ENCODE measurements at regions not wholly inside any gene's neighbourhood (a gene's known extent, or its start where the extent isn't known, plus 50 kb on each side); places are given as distances from the start of the nearest gene placed in this dataset.

DNA sequence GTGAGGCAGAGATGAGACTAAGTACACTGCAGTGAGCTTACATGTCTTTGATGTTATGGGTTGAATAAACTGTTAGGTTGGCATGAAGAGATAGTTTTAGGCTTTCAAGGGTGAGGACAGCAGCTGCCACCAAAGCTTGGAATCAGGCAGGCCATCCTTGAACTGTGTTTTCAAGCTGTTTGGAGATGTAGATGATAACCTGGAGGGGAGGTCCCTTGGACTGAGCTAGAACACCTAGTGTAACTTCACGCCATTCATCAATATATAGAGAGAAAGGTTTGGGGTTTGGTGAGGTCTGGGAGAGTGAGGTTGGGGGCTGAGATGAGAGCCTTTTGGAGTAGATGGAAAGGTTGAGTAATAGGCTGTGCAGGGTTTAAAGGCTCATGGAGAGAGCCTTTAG is 2447.0 kb downstream of the TP53TG3F start:
- DNase-seq (ENCODE audit: low read depth), result no peak

DNA sequence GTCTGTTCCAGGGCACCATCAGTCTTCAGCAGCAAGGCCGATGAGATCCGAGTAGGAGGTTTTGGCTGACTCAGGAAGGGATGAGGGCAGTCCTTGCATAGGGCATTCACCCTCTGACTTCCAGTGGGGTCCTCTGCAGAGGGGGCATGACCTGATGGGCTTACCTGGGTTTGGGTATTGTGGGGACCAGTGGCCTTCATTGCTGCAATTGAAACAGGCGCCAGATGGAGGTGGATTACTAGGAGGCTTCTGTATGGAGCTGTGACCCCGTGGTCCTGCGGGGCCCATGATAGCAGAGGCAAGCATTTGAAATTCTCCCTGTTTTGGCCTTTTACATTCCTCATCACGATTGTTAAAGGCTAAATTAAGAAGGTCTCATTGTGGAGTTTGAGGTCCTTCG is 2448.7 kb downstream of the TP53TG3F start:
- DNase-seq (ENCODE audit: low read depth), result no peak

DNA sequence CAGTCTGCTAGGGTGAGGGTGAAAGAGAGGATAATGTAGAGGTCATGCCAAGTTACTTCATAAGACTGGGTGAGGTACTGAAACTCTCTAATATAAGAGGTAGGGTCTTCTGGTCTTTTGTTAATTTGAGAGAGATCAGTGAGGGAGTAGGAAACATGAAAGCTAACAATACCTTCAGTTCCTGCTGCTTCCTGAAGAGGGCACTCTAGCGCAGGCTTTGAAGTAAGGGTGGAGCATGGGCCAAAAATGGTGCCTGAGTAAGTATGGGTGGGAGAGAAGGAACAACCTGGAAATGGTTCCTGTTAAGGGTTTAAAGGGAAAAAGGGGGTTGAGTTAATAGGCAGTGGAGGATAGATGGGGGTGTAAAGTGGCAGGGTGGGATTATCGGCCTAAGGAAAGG is 2449.5 kb downstream of the TP53TG3F start:
- DNase-seq (ENCODE audit: low read depth), result no peak

DNA sequence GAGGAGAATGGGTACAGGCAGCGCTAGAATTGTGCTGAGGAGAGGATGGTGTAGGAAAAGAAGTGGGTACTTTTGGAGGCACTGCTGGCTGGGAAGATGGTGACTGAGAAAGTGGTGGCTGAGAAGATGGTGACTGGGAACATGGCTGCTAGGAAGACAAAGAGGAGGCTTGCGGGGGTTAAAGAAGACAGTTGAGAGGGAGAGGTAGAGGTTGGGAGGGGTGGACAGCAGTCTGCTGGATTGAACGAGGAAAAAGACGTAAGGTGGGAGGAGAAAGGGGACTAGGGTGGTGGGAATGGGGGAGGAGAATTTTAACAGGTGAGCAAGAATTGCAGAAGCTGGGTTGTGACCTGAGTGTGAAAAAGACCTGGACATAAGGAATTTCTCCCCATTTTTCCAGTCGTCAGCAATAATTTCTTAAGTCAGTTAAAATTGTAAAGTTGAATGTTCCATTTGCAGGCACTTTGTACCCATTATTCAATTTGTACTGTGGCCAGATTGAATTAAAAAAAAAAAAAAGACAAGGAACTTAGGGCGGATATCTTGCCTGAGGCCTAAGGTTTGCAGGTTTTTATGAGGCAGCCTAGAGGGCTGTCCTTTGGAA is 2450.0 kb downstream of the TP53TG3F start:
- no peak for DNase-seq (ENCODE audit: low read depth)

DNA sequence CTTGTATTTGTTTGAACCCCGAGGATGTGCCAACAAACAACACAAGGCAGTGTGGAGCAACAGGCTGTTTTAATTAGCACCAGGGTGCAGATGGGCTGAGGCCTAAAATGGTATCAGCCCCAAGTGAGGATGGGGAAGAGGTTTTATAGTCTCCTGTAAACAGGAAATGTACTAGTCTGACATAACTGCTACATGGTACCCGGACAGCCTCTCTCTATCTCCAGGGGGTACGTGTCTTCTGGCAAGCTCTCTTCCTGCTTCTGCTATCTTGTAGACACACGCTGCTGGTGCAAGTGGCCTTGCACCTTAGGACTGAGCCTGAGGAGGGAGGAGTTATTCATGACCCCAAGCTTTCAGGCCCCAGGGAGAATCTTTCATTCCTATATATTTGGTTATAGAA is 2451.0 kb downstream of the TP53TG3F start:
- DNase-seq (ENCODE audit: low read depth), result no peak

DNA sequence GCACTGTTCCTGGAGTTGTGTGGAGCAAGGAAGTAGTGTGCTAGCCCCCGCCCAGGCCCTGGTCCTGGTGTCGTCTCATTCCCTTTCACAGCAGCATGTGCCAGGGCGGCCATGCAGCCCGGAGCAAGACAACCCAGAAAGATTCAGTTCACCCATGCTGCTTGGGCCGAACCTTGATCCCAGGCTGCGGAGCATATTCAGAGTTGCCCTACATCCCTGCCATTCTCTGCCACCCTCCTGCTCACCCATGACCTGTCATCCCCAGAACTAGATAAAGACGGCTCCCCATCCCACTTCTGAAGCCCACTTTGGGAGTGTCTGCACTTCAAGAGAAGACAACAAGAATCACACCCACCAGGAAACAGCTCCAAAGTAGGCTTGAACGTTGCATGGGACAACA is 2452.5 kb downstream of the TP53TG3F start:
- DNase-seq (ENCODE audit: low read depth), result no peak

DNA sequence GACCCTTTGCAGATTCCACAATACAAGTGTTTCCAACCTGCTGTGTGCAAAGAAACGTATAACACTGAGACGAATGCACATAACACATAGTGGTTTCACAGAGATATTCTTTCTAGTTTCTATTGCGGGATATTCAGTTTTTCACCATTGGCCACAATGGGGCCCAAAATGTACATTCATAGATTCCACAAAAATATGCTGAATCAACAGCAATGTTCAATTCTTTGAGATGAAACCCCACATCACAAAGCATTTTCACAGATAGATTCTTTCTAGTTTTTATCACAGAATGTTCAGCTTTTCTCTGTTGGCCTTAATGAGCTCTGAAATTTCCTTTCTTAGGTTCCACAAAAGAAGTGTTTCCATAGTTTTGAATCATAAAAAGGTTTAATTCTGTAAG is 2472.3 kb downstream of the TP53TG3F start:
- DNase-seq (ENCODE audit: low read depth), result no peak
